Head of caudate nucleus (tissue), 42 donors: ENCODE measurements at regions not wholly inside any gene's neighbourhood (a gene's known extent, or its start where the extent isn't known, plus 50 kb on each side); places are given as distances from the start of the nearest gene placed in this dataset.
"Not testable (repeated sequence)": the region's sequence is repeated elsewhere in the genome, so short reads cannot be mapped to it uniquely, and the experiment has no call there.

Source experiments
- DNase-seq, 42 donors: peaks; one replicate each; pipeline versions ENCODE4 v3.0.0 to v3.0.0-alpha.2; 2020 to 2021; ENCODE audit warnings: mixed read lengths in 7 of 42
- intact Hi-C: fragments of 100-400 bp; cut with DNase I; formaldehyde crosslinking; loops from one replicate; pipeline ENCODE4 v1.15.0; 2022

DNA sequence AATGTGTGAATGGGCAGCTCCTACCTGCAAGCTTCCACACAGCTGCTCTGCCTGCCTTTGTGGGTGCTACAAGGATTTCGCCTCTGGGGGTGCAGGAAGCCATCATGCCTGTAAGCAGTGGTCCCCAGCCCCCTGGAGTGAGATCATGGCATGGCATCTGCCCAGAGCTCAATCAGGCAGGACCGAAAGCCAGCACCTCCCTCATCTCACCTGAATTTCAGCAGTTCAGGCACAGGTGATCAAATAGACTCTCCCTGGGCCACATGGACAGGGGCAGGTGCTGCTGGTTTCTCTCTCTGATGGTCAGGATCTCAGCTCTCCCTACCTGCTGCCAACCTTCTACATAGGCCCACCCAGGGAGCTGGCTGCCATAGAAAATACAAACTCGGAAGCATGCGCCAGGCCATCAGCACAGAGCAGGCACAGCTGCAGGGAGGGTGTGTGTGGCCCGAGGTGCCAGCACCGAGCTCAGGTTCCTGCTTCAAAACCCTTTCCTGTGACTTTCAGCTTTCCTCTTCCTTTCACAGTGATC is 133.2 kb upstream of the ID2 start:
- peak in 9 of 42 donors; percentile 3 to 34 (median 8) for DNase-seq
- intact Hi-C loops: no loop called here

DNA sequence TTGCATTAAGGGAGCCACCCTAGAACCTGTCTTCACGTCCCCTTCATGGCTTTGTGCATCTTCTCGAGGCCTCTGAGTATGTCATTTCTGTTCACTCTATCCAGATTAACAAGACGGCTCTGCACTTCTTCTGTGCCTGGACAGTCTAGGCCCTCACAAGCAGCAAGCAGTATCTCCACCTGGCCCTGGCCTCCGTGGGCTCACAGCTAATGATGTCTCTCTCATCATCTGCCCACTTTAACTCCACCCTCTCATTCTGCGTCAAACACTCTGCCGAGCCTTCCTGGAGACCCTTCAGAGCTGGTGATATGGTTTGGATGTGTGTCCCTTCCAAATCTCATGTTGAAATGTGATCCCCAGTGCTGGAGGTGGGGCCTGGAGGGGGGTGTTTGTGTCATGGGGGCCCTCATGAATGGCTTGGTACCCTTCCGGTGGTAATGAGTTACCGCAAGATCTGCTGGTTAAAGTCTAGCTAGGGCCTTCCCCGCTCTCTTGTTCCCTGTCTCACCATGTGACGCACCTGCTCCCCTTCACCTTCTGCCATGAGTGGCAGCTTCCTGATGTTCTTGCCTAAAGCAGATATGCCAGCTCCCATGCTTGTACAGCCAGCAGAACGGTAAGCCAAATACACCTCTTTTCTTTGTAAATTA is 132.5 kb upstream of the ID2 start:
- peak in 7 of 42 donors; percentile 0 to 25 (median 8) for DNase-seq
- intact Hi-C loops: no loop called here

DNA sequence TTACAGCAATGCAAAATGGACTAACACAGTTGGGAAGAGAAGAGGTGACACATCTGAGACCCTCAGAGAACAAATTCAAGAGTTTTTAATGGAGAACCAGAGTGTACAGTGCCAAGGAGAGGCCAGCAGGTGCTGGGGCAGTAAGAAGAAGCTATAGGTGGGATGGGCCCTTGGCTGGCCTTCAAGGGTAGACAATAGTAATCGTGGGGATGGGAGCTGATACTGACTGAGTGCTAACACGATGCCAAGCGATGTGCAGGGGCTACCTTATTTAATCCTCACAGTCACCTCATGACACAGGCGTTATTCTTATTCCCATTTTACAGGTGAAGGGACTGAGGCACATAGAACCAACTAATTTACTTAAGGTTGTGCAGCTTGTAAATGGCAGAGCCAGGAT is 131.9 kb upstream of the ID2 start:
- intact Hi-C loops: no loop called here
- DNase-seq: peak in 6 of 42 donors; percentile 1 to 16 (median 5)

DNA sequence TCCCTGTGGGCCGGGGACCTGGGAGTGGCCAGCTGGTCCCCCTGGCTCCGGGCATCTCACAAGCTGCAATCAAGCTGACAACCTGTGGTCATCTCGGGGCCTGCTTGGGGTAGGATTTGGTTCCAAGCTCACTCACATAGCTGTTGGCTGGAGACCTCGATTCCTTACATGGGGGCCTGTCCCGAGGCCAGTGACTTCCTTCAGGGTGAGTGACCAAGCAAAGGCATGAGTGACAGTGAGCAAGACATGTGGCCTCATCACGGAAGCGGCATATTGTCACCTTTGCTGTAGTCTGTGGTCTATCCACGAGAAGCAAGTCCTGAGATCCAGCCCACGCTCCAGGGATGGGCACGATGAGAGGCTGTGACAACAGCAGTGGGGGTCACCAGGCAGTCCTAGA is 131.4 kb upstream of the ID2 start:
- intact Hi-C loops: no loop called here
- peak in 9 of 42 donors; percentile 0 to 26 (median 7) for DNase-seq

DNA sequence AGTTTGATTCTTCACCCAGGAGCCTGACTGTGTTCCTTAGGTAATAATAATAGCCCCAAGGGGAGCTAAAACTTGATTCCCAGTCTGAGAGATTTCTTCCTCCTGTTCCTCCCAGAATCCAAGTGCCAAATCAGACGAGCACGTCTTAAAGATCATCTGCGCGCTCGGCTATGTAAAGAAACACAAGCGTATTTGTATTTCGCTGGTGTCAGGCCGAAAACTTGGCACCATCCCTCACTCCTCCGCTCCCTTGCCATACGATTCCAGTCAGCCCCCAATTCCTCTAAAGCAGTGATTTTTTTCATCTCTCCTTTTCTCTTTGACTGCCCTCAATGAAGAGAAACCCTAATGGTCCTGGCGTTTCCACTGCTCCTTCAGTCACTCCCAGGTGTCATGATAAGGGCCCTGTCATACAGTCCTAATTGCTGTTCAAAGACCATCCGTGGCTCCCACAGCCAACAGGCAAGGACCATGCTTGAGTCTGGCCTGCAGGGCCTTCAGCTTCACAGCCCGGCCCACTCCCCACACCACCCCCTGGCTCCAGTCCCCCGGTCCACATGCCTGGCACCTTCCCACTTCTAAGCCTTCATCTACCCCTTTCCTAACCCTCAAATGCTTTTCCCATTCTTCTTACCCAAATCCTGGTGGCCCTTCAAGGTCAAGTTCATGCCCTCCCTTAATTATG is 130.8 kb upstream of the ID2 start:
- peak in 7 of 42 donors; percentile 0 to 31 (median 6) for DNase-seq
- intact Hi-C loops: no loop called here

DNA sequence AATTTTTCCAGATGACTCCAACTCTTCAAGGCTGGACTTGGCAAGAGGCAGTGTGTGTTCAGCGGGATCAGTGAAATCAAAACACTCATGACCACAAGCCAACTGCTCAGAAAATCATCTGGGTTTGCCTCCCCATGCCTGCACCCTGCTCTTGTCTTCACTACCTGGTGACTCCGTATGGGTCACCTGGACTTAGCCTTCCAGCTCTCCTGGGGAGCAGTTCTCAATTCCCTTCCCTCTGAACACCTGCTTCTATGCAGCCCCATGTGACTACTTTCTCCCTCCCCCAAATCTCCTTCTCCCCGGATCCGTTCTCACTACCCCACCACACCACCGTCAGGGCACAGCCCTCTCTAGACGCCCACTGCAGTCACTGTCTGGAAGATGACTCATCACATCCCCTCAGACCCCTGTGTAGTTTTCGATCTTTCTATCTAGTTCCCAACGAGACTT is 130.2 kb upstream of the ID2 start:
- peak in 10 of 42 donors; percentile 2 to 22 (median 8) for DNase-seq
- intact Hi-C loops: no loop called here

DNA sequence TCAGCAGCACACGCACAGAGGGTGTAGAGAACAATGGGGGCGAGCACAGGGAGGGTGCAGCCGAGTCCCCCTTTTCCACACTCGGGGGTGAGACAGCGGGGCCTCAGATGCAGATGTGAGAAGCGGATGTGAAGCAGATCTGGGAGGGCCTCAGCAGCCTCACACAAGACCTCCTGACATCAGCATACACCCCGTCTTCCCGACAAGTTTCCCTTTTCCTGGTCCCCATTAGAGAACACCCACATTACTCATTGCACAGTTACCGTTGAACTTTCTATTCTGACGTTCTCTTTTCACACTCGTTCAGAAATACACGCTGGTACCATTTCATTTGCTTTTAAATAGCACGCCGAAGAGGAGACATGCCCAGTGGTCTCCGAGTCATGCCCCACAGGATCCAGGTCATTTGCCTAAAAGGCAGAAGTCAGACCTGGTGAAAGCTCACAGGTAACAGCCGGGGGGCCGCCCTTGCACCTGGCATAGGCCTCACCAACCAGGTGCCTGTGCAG is 129.5 kb upstream of the ID2 start:
- DNase-seq: peak in 15 of 42 donors; percentile 7 to 47 (median 24)
- intact Hi-C loops: no loop called here

DNA sequence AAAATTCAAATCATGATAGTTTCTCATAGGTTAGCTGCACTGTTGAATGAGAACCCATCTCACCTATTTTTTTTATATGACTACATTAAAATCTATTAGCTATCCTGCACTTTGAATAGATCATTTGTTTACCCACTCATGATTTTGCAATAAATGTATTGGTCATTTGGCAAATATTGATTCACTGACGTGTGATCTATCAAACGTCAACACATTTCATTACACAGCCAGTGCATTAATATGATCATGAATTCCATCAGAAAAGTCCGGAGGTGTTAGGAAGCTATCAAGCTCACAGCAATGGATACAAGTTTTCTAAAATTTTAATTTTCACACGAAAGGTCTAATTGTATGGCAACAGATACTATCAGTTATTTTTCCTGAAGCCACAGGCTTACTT is 128.2 kb upstream of the ID2 start:
- no peak for DNase-seq
- intact Hi-C loops: no loop called here

DNA sequence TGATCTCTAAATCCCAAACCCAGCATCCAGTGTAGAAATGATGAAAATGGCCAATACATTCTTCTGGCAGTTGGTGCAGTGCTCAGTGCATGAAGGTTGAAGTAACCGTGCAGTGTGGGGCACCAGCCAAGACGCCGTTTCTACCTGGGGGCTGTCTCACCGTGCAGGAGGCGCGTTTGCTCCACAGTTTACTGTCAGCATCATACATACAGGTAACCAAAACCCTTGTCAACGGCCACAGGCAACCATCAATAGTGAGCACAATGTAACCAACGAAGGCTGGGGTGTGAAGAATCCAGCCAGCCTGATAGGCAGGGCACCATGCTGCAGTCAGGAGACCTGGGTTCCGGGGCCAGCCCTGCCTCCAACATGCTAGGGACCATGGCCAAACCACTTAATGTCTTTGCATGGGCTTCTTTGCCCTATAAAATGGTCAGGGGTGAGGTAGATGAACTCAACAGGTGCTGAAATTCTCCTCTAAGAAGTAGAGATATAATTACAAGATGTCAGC is 127.5 kb upstream of the ID2 start:
- peak in 8 of 42 donors; percentile 1 to 32 (median 10) for DNase-seq
- intact Hi-C loops: no loop called here

DNA sequence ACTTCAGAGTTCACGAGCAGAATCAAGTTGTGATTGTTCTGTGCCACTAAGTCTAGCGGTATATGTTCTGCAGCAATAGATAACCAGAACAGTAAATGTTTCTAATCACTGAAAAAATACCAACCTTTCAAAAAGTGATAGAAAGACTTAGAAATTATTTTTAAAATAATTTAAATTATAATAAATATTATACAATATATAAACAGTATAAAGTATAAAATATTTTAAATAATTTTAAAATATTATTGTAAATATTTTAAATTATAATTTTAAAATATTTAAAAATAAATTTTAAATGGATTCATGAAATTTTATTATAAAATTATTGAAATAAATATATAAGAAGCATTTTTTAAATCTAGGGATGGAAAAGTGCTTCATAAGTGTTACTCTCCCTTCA is 126.3 kb upstream of the ID2 start:
- no peak for DNase-seq
- intact Hi-C loops: no loop called here

DNA sequence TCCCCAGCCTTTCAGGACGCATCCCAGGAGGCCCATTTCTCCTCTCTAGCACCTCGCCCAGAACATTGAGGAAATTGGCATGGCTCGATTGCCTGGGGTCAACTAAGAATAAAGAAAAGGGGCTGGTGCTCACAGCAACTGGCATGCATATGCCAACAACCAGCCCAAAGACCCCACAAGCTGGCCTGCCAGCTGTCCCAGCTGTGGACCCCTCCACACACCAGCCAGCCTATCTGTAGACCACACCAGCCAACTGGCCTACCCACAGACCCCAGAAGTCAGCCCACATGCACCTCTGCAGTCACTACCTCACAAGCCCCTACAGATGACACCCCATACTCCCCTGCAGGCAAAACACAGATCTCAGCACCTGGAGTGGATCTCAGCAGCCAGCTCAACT is 123.8 kb upstream of the ID2 start:
- peak in 8 of 42 donors; percentile 1 to 13 (median 6) for DNase-seq

DNA sequence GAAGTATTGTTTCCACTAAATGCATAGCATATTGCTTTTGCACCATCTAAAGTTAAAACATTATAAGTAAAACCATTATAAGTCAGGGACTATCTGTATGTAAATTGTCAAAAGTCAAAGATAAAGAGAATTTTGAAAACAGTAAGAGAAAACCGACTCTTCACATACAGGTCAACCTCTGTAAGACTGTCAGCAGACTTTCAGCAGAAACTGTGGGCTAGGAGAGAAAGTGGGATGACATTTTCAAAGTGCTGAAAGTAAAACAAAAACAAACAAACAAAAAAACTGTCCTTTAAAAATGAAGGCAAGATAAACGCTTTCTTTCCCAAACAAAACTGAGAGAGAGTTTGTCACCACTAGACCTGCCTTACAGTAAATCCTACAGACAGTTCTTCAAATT is 122.9 kb upstream of the ID2 start:
- intact Hi-C loops: no loop called here

More for the DNA sequence above, 123.8 kb upstream of the ID2 start:
- intact Hi-C loops: no loop called here

DNA sequence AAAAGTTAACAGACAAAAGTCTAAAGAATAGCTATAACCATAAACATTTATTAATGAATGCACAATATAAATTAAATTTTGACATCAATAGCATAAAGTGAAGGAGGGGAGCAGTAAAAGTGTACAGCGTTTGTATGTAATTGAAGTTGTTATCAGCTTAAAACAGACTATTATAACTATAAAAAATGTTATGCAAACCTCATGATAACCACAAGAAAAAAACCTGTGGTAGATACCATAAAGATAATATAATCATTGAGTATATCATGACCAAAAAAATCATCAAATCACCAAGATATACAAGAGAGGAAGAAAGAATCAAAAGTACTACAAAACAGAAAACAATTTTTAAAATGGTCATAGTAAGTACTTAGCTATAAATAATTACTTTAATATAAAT is 122.1 kb upstream of the ID2 start:
- intact Hi-C loops: no loop called here
- DNase-seq: no peak

More for the DNA sequence above, 122.9 kb upstream of the ID2 start:
- no peak for DNase-seq

DNA sequence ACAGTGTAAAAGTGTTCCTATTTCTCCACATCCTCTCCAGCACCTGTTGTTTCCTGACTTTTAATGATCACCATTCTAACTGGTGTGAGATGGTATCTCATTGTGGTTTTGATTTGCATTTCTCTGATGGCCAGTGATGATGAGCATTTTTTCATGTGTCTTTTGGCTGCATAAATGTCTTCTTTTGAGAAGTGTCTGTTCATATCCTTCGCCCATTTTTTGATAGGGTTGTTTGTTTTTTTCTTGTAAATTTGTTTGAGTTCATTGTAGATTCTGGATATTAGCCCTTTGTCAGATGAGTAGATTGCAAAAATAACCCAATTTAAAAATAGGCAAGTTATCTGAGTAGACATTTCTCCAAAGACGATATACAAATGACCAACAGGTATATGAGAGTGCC is 120.2 kb upstream of the ID2 start:
- DNase-seq, intact Hi-C loops: not testable (repeated sequence)

DNA sequence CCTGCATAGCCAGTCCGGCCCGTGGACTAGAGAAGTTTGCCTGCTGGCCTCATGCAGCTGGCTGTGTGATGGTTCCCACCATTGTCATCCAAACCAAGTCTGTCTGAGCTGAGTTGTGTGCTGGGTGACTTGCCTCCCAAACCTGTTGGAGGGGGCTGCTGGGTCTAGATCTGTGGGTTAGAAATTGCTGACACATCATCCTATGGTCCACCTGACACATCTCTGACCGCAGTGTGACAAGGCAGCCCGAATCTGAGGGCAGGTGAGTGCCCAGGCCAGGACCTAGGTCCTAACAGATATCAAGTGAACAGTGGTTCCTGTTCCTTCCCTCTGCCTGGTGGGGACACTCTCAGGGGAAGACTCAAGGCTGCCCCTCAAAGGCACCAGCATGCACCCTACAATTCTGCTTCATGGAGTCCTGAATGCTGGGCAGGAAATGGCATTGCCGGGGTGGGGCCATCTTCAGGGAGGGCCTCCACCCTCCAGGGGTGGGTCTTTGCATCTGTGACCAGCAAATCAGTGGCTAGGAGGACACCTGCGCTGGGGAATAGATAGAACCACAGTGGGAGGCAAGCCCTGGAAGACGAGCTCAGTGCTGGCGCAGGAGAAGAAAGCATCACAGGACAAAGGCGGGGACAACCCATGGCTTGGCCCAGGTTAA is 117.9 kb upstream of the ID2 start:
- peak in 15 of 42 donors; percentile 1 to 41 (median 5) for DNase-seq
- intact Hi-C loops: no loop called here

DNA sequence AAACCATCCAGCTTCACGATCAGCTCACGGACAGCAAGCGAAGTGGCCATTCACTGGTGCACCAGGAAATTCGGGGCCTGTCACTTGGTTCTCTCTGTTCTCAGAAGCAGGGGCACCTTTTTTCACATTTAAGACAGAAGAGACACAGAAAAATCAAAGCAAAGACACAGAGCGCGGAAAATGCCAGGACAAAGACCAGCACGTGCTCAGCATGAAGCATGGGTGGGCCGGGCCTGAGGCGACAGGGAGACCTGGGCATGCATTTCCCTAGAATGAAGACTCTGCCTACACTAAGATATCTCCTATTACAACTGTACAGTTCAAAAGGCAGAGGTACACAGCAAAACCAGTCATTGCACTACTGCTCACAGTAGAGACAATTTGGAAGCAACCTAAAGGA is 117.4 kb upstream of the ID2 start:
- DNase-seq: peak in 9 of 42 donors; percentile 0 to 23 (median 4)

DNA sequence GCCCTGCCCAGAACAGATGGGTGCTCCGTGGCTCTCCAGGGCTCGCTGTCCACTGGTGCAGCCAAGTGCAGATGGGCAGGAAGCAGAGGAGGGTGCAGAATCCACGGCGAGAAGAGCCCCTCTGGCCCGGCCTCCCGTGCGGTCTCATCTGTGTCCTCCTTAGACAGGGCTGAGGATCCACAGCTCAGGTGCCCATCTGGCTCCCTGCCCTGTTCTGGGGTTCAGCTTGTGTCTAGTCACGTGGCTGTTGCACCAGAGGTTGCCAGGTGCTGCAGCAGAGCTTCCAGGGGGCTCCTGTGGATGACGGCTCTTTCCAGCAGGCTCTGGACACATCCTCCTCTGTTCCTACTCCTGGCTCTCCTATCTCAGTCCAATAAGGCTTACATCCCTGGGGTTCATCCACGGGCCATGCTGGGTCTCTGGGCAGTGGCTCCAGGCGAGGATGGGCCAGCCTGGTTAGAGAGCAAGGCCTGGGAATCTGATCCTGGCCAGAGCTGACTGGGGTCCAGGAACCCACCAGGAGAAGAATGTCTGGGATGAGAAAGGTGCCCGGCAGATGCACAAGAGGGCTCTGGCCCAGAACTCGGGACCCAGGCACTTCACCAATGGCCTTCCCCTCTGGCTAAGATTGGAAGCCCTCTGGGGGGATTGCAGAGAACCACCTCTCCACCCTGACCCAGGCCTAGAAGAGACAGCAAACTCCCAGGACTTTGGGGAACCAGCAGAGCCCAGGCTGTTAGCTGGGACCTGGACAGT is 116.3 kb upstream of the ID2 start:
- intact Hi-C loops: no loop called here
- DNase-seq: peak in 19 of 42 donors; percentile 1 to 40 (median 7)

More for the DNA sequence above, 117.4 kb upstream of the ID2 start:
- intact Hi-C loops: no loop called here

DNA sequence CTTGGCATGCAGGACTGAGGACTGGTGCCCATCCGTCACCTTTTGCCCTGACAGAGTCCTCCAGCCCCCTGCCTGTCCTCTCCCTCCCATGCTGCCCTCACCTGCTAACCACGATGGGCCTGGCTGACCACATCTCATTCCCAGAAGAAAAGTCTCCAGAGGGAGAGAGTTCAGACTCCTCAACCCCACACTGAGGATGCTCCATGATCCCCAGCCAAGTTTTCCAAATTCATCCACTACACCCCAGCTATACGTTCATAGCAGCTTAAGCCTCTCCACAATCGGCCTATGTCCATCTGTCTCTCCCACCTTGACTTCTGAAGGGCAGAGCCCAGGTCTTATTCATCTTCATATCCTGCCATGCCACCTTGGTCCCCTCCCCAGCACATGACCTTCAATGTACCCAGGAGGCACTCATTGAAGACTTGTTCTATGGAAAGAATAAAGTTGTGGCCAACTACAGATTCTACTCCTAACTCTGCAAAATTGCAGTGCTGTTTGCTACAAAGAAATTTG is 115.6 kb upstream of the ID2 start:
- peak in 7 of 42 donors; percentile 0 to 30 (median 10) for DNase-seq
- intact Hi-C loops: no loop called here
